NCI-H748 (cell line): ENCODE measurements at regions not wholly inside any gene's neighbourhood (a gene's known extent, or its start where the extent isn't known, plus 50 kb on each side); places are given as distances from the start of the nearest gene placed in this dataset.

Experiments used
- DNase-seq: peaks from one replicate; lab custom pipeline; 2025; ENCODE audit not compliant: unreplicated experiment; lab: John Stamatoyannopoulos, UW

- no peak for DNase-seq
These were observed 50.7 kb upstream of the VTCN1 start for GRCh38 chr1:117261424-117261785.

- no peak for DNase-seq
These were observed 50.2 kb upstream of the VTCN1 start for GRCh38 chr1:117260761-117261423.
